H9 (cell line): ENCODE measurements at regions not wholly inside any gene's neighbourhood (a gene's known extent, or its start where the extent isn't known, plus 50 kb on each side); places are given as distances from the start of the nearest gene placed in this dataset.

Experiments
- DNase-seq: peaks from one replicate; pipeline ENCODE4 v3.0.0-alpha.2; 2017
- H2AFZ ChIP-seq: one replicate; pipeline ENCODE4 v1.6.1; 2013; ENCODE audit warnings: mild to moderate bottlenecking, low read length, control low read depth, moderate library complexity
- H2AK5ac ChIP-seq: 2 replicates; pipeline ENCODE4 v1.6.1; 2013; ENCODE audit warnings: low read length, control low read depth, mixed read lengths; ENCODE audit not compliant: insufficient read length
- H2BK120ac ChIP-seq: one replicate; pipeline ENCODE4 v1.6.1; 2013; ENCODE audit warnings: low read depth, mild to moderate bottlenecking, low read length, control low read depth, inconsistent platforms; ENCODE audit not compliant: poor library complexity, severe bottlenecking
- H2BK12ac ChIP-seq: 2 replicates; pipeline ENCODE4 v1.6.1; 2013; ENCODE audit warnings: low read length, control low read depth, mixed read lengths, low read depth; ENCODE audit not compliant: insufficient read length
- H2BK15ac ChIP-seq: 2 replicates; pipeline ENCODE4 v1.6.1; 2013; ENCODE audit warnings: low read depth, low read length, control low read depth
- H2BK20ac ChIP-seq: one replicate; pipeline ENCODE4 v1.6.1; 2013; ENCODE audit warnings: low read depth, mild to moderate bottlenecking, low read length, control low read depth, inconsistent platforms; ENCODE audit not compliant: poor library complexity, severe bottlenecking
- H2BK5ac ChIP-seq: 2 replicates; pipeline ENCODE4 v1.6.1; 2013; ENCODE audit warnings: low read length, control low read depth, mixed read lengths; ENCODE audit not compliant: insufficient read length
- H3K14ac ChIP-seq: 2 replicates; pipeline ENCODE4 v1.6.1; 2013; ENCODE audit warnings: low read length, control low read depth; ENCODE audit not compliant: insufficient read depth
- H3K18ac ChIP-seq: 2 replicates; pipeline ENCODE4 v1.6.1; 2013; ENCODE audit warnings: low read depth, mild to moderate bottlenecking, mixed read lengths, low read length, control low read depth; ENCODE audit not compliant: insufficient read length
- H3K23ac ChIP-seq: 2 replicates; pipeline ENCODE4 v1.6.1; 2013; ENCODE audit warnings: low read length, control low read depth, mixed read lengths, low read depth; ENCODE audit not compliant: insufficient read length
- H3K23me2 ChIP-seq: 2 replicates; pipeline ENCODE4 v1.6.1; 2013; ENCODE audit warnings: low read depth, mild to moderate bottlenecking, mixed read lengths, low read length, control low read depth; ENCODE audit not compliant: insufficient read length, poor library complexity, severe bottlenecking
- H3K27ac ChIP-seq: 2 replicates; pipeline ENCODE4 v1.5.1; 2013; ENCODE audit warnings: low read length, control low read depth, mixed read lengths, low read depth; ENCODE audit not compliant: insufficient read length
- H3K27me3 ChIP-seq: 2 replicates; pipeline ENCODE4 v1.6.1; 2013; ENCODE audit warnings: low read length, control low read depth, inconsistent platforms; ENCODE audit not compliant: insufficient read depth
- H3K4ac ChIP-seq: 2 replicates; pipeline ENCODE4 v1.6.1; 2013; ENCODE audit warnings: low read depth, mild to moderate bottlenecking, control low read depth, inconsistent platforms, low read length, moderate library complexity
- H3K4me1 ChIP-seq: 2 replicates; pipeline ENCODE4 v1.6.1; 2013; ENCODE audit warnings: low read length, control low read depth, inconsistent platforms; ENCODE audit not compliant: insufficient read depth
- H3K4me2 ChIP-seq: 2 replicates; pipeline ENCODE4 v1.6.1; 2013; ENCODE audit warnings: low read length, control low read depth, mixed read lengths; ENCODE audit not compliant: insufficient read length, insufficient read depth
- H3K56ac ChIP-seq: 2 replicates; pipeline ENCODE4 v1.6.1; 2013; ENCODE audit warnings: low read depth, mild to moderate bottlenecking, mixed read lengths, low read length, control low read depth; ENCODE audit not compliant: insufficient read length
- H3K79me1 ChIP-seq: 2 replicates; pipeline ENCODE4 v1.6.1; 2013; ENCODE audit warnings: low read depth, mild to moderate bottlenecking, moderate library complexity, low read length, control low read depth, inconsistent platforms; ENCODE audit not compliant: insufficient read depth, poor library complexity, severe bottlenecking
- H3K79me2 ChIP-seq: 2 replicates; pipeline ENCODE4 v1.6.1; 2013; ENCODE audit warnings: low read length, control low read depth, inconsistent platforms; ENCODE audit not compliant: insufficient read depth
- H3K9ac ChIP-seq: 2 replicates; pipeline ENCODE4 v1.6.1; 2013; ENCODE audit warnings: low read length, control low read depth, mixed read lengths; ENCODE audit not compliant: insufficient read length; ENCODE audit errors: extremely low read depth
- H3K9me3 ChIP-seq: one replicate; pipeline ENCODE4 v1.6.1; 2013; ENCODE audit warnings: low read depth, low read length, inconsistent platforms; ENCODE audit not compliant: control insufficient read depth
- H3T11ph ChIP-seq: one replicate; pipeline ENCODE4 v1.6.1; 2013; ENCODE audit warnings: mild to moderate bottlenecking, low read length, control low read depth, inconsistent platforms
- H4K20me1 ChIP-seq: one replicate; pipeline ENCODE4 v1.6.1; 2013; ENCODE audit not compliant: control insufficient read depth, insufficient read length, insufficient read depth
- H4K5ac ChIP-seq: 2 replicates; pipeline ENCODE4 v1.6.1; 2013; ENCODE audit warnings: low read depth, mild to moderate bottlenecking, mixed read lengths, low read length, control low read depth; ENCODE audit not compliant: insufficient read length
- H4K8ac ChIP-seq: replicated peaks from 2 replicates; pipeline ENCODE4 v1.6.1; 2013; ENCODE audit warnings: low read length, control low read depth, mixed read lengths, low read depth; ENCODE audit not compliant: insufficient read length
- H4K91ac ChIP-seq: 2 replicates; pipeline ENCODE4 v1.6.1; 2013; ENCODE audit warnings: low read depth, mild to moderate bottlenecking, moderate library complexity, mixed read lengths, low read length, control low read depth; ENCODE audit not compliant: insufficient read length
- H3K27ac Mint-ChIP-seq, 3 experiments: 2 replicates in 2 of 3; 3 replicates in 1 of 3; pipeline ENCODE4 v1.8.0; 2020 to 2021; ENCODE audit warnings: mixed read lengths in 3 of 3, mild to moderate bottlenecking in 1 of 3, moderate library complexity in 1 of 3
- H3K27me3 Mint-ChIP-seq: 2 replicates; pipeline ENCODE4 v1.8.0; 2021; ENCODE audit warnings: low read depth, mild to moderate bottlenecking, moderate library complexity, mixed read lengths
- H3K36me3 Mint-ChIP-seq, 3 experiments: 2 replicates in 2 of 3; 3 replicates in 1 of 3; pipeline ENCODE4 v1.8.0; 2020 to 2021; ENCODE audit warnings: low read depth in 3 of 3, mixed read lengths in 3 of 3; ENCODE audit not compliant: insufficient read depth in 1 of 3
- H3K4me1 Mint-ChIP-seq, 2 experiments: 2 replicates each; pipeline ENCODE4 v1.8.0; 2020; ENCODE audit warnings: mixed read lengths in 2 of 2
- H3K4me3 Mint-ChIP-seq, 2 experiments: 2 replicates in 1 of 2; 3 replicates in 1 of 2; pipeline ENCODE4 v1.8.0; 2020 to 2021; ENCODE audit warnings: mild to moderate bottlenecking in 2 of 2, mixed read lengths in 2 of 2, moderate library complexity in 1 of 2
- H3K9me3 Mint-ChIP-seq, 2 experiments: 2 replicates in 1 of 2; 3 replicates in 1 of 2; pipeline ENCODE4 v1.8.0; 2020; ENCODE audit warnings: mild to moderate bottlenecking in 2 of 2, mixed read lengths in 2 of 2, moderate library complexity in 1 of 2
- WGBS: extraction: QIAGEN DNeasy Blood & Tissue Kit; methylation state at CpG from one replicate; pipeline ENCODE4 v1.1.7; 2013; ENCODE audit warnings: missing lambda C conversion rate, low lambda C conversion rate, mixed read lengths; ENCODE audit not compliant: insufficient read length; ENCODE audit errors: extremely low coverage; 5-methylcytosine and 5-hydroxymethylcytosine counted together
- TF ChIP-seq, protein P1 (sequence below): fragments of 200-600 bp; sonication (generic); conservative IDR thresholded peaks from 3 replicates; pipeline ENCODE4 v1.8.0; 2021; ENCODE audit warnings: antibody characterized with exemption, mild to moderate bottlenecking

DNA sequence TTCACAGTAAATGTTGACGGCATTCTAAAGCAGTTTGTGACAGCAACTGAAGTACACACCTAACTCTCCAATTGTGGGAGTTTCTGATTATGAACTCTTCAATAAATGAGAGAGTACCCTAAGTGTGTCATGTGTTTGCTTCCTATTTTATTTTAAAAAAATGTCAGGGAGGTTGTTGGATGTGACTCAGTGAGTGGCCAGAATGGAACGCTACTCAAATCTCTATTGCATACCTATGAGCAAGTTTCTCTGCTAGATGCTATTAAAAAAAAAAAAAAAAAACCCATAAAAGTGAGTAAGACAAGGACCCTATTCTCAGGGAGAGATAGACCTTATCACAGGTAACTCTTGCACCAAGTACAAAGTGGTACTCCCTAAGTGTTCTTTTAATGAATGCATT is 256.6 kb downstream of the BTG1 start:
- no peak overlapping the region for H3K4ac ChIP-seq
- no peak overlapping the region for H4K8ac ChIP-seq
- H2BK20ac ChIP-seq = no peak overlapping the region
- H3K79me2 ChIP-seq = no peaks in the 10 kb centered on the region
- H3K79me1 ChIP-seq = no peaks in the 10 kb centered on the region
- TF ChIP-seq, protein P1, sequence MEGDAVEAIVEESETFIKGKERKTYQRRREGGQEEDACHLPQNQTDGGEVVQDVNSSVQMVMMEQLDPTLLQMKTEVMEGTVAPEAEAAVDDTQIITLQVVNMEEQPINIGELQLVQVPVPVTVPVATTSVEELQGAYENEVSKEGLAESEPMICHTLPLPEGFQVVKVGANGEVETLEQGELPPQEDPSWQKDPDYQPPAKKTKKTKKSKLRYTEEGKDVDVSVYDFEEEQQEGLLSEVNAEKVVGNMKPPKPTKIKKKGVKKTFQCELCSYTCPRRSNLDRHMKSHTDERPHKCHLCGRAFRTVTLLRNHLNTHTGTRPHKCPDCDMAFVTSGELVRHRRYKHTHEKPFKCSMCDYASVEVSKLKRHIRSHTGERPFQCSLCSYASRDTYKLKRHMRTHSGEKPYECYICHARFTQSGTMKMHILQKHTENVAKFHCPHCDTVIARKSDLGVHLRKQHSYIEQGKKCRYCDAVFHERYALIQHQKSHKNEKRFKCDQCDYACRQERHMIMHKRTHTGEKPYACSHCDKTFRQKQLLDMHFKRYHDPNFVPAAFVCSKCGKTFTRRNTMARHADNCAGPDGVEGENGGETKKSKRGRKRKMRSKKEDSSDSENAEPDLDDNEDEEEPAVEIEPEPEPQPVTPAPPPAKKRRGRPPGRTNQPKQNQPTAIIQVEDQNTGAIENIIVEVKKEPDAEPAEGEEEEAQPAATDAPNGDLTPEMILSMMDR = no peak
- H2BK12ac ChIP-seq = no peak overlapping the region
- H3K9me3 ChIP-seq = no peaks in the 10 kb centered on the region
- no peak overlapping the region for H2AK5ac ChIP-seq
- no peaks in the 10 kb centered on the region for H3K27me3 ChIP-seq
- Mint-ChIP-seq H3K4me1 (no peaks in the 10 kb centered on the region), H3K27me3 (no peaks in the 10 kb centered on the region; the same call in 1 of the 2 replicates), H3K27ac (no peak overlapping the region), H3K4me3 (no peak overlapping the region), H3K36me3 (no peaks in the 10 kb centered on the region; a peak in 1 of 7 replicates), H3K9me3 (no peaks in the 10 kb centered on the region)
- no peaks in the 10 kb centered on the region for H4K20me1 ChIP-seq
- H2BK120ac ChIP-seq = no peak overlapping the region
- no peak overlapping the region for H3K27ac ChIP-seq
- H2BK5ac ChIP-seq = no peak overlapping the region
- H3K56ac ChIP-seq = no peak overlapping the region
- WGBS = no CpG with 5 or more reads among the region's 2 CpGs
- no peaks in the 10 kb centered on the region for H3K23me2 ChIP-seq
- no peak overlapping the region for H4K91ac ChIP-seq
- H3K14ac ChIP-seq = no peak overlapping the region
- no peak overlapping the region for H2AFZ ChIP-seq
- no peak for DNase-seq
- no peak overlapping the region for H3K4me2 ChIP-seq
- no peaks in the 10 kb centered on the region for H3K4me1 ChIP-seq
- H4K5ac ChIP-seq = no peak overlapping the region
- H3T11ph ChIP-seq = no peak overlapping the region
- no peak overlapping the region for H2BK15ac ChIP-seq
- H3K23ac ChIP-seq = no peak overlapping the region
- no peak overlapping the region for H3K9ac ChIP-seq
- no peak overlapping the region for H3K18ac ChIP-seq
